ENCODE measurements at regions not wholly inside any gene's neighbourhood (a gene's known extent, or its start where the extent isn't known, plus 50 kb on each side); places are given as distances from the start of the nearest gene placed in this dataset.
"Not testable (repeated sequence)": the region's sequence is repeated elsewhere in the genome, so short reads cannot be mapped to it uniquely, and the experiment has no call there.

DNA sequence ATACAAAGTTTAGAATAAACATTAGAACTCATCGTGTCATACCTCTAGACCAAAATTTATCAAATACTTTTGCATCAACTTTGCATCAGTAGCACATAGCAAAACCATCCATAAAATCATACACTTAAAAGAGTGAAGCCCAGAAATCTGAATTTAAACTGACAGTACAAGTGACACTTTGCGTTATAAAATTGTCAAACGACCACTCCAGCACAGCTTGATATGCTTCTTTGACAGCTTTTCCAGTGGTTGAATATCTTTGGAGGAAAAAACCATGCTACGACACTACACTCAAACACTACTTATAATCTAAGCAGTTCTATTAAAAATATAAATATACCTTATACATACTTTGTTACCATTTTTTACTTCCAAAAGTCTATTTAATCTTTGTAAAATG is 1644.4 kb downstream of the STIM2 start:
- 89% methylated on average over 4 of the region's 4 CpGs for WGBS, 2 donors
- Histone ChIP-seq H3K4me3 (no peak overlapping the region), H3K4me1 (no peaks in the 10 kb centered on the region), H3K27me3 (no peaks in the 10 kb centered on the region), H3K36me3 (no peaks in the 10 kb centered on the region), H3K27ac (no peak overlapping the region), H3K9me3 (no peaks in the 10 kb centered on the region)
- TF ChIP-seq EP300 (IDR thresholded peaks at IDR 0.05), result no peak
- no peak for TF ChIP-seq POLR2A (IDR thresholded peaks at IDR 0.05)
- TF ChIP-seq, protein P1, sequence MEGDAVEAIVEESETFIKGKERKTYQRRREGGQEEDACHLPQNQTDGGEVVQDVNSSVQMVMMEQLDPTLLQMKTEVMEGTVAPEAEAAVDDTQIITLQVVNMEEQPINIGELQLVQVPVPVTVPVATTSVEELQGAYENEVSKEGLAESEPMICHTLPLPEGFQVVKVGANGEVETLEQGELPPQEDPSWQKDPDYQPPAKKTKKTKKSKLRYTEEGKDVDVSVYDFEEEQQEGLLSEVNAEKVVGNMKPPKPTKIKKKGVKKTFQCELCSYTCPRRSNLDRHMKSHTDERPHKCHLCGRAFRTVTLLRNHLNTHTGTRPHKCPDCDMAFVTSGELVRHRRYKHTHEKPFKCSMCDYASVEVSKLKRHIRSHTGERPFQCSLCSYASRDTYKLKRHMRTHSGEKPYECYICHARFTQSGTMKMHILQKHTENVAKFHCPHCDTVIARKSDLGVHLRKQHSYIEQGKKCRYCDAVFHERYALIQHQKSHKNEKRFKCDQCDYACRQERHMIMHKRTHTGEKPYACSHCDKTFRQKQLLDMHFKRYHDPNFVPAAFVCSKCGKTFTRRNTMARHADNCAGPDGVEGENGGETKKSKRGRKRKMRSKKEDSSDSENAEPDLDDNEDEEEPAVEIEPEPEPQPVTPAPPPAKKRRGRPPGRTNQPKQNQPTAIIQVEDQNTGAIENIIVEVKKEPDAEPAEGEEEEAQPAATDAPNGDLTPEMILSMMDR (IDR thresholded peaks at IDR 0.05), result no peak
- DNase-seq (ENCODE audit: low spot score in 2 of 2), result no peak

DNA sequence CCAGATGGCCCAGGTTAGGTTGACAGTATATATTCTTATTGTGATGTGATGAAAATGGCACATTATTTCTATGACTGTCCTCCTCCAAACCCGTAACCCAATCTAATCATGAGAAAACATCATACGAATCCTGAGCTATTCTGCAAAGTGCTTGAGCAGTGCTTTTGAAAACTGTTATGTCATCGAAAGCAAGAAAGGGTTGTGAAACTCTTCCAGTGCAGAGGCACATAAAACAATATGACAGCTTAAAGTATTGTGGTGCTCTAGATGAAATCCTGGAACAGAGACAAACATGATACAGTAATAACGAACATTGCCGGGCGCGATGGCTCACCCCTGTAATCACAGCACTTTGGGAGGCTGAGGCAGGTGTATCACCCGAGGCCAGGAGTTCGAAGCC is 1648.0 kb downstream of the STIM2 start:
- no peaks in the 10 kb centered on the region for H3K27me3 ChIP-seq
- no peaks in the 10 kb centered on the region for H3K36me3 ChIP-seq
- WGBS, 2 donors, result 92 to 93% methylated on average over 9 of the region's 9 CpGs
- no peak for DNase-seq (ENCODE audit: low spot score in 2 of 2)
- no peak overlapping the region for H3K4me3 ChIP-seq
- TF ChIP-seq, protein P1 (IDR thresholded peaks at IDR 0.05), result no peak
- no peaks in the 10 kb centered on the region for H3K9me3 ChIP-seq
- no peaks in the 10 kb centered on the region for H3K4me1 ChIP-seq
- H3K27ac ChIP-seq, result no peak overlapping the region

DNA sequence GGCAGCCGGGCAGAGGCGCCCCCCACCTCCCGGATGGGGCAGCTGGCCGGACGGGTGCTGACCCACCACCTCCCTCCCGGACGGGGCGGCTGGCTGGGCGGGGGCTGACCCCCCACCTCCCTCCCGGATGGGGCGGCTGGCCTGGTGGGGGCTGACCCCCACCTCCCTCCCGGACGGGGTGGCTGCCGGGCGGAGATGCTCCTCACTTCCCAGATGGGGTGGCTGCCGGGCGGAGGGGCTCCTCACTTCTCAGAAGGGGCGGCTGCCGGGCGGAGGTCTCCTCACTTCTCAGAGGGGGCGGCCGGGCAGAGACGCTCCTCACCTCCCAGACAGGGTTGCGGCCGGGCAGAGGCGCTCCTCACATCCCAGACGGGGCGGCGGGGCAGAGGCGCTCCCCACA is 1654.1 kb downstream of the STIM2 start:
- not testable (repeated sequence) for H3K9me3 ChIP-seq; H3K4me3 ChIP-seq; H3K36me3 ChIP-seq; DNase-seq (ENCODE audit: low spot score in 2 of 2); H3K4me1 ChIP-seq; H3K27ac ChIP-seq; H3K27me3 ChIP-seq
- WGBS, 2 donors, result 96 to 100% methylated on average over 3 to 15 of the region's 30 CpGs

DNA sequence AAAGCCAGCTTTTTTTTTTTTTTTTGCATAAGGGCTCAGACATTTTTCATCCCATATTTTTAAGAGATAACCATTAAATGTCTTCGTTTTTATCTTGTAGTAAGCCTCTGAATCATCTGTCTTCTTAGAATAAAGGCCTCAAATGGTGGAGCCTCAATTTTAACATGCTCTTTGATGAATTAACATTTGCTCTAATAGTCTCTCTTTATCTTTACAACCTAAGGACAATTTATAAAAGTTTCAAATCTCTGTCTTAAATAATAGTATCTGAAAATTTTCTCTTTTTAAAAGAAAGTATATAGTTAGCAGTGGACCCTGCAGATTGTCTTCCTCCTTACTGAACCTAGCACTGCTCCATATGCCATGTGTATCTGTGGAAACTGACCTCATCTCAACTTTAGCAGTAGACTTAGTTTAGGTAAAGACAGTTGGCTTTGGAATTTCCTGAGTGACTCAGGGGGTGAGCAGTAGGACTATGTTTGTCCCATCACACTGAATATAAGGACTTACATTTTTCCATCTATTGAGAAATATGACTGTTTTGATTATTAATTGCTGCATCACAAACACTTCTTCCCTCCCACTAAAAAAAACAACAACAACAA is 1658.0 kb downstream of the STIM2 start:
- H3K4me1 ChIP-seq, result no peaks in the 10 kb centered on the region
- DNase-seq (ENCODE audit: low spot score in 2 of 2), result no peak
- H3K4me3 ChIP-seq, result no peak overlapping the region
- H3K27ac ChIP-seq, result no peak overlapping the region
- WGBS, 2 donors, result 68 to 85% methylated on average over 1 of the region's 1 CpG
- no peak for TF ChIP-seq POLR2A (IDR thresholded peaks at IDR 0.05)
- TF ChIP-seq EP300 (IDR thresholded peaks at IDR 0.05), result no peak
- TF ChIP-seq, protein P1 (IDR thresholded peaks at IDR 0.05), result no peak
- H3K9me3 ChIP-seq, result no peaks in the 10 kb centered on the region
- H3K36me3 ChIP-seq, result no peaks in the 10 kb centered on the region
- no peaks in the 10 kb centered on the region for H3K27me3 ChIP-seq

DNA sequence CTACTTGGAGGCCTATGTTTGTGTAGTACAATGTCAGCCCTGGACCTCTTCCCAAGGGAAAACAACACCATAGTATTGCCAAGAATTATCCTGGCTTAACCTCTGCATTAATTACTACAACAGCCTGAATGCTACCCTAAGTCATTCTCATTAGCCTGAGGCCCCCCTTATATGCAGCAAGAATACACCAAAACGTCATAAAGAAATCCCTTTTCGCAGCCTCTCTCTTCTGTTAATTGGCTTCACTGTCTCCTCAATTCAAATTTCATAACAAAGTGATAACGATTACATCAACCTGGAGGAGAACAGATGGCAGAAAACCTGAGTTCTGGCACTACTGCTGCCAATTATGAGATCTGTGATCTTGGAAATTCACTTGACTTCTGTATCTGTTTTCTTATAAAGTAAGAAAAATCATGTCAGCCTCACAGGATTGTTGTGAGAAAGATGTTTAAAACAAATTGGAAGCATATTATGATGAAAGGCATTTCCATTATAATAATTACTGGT is 1663.1 kb downstream of the STIM2 start:
- H3K4me3 ChIP-seq, result no peak overlapping the region
- no peaks in the 10 kb centered on the region for H3K36me3 ChIP-seq
- no peak for TF ChIP-seq EP300 (IDR thresholded peaks at IDR 0.05)
- TF ChIP-seq POLR2A (IDR thresholded peaks at IDR 0.05), result no peak
- TF ChIP-seq, protein P1 (IDR thresholded peaks at IDR 0.05), result no peak
- DNase-seq (ENCODE audit: low spot score in 2 of 2), result no peak
- no peaks in the 10 kb centered on the region for H3K27me3 ChIP-seq
- H3K4me1 ChIP-seq, result no peaks in the 10 kb centered on the region
- no peaks in the 10 kb centered on the region for H3K9me3 ChIP-seq
- no peak overlapping the region for H3K27ac ChIP-seq
- WGBS, 2 donors, result 72 to 79% methylated on average over 3 of the region's 3 CpGs

DNA sequence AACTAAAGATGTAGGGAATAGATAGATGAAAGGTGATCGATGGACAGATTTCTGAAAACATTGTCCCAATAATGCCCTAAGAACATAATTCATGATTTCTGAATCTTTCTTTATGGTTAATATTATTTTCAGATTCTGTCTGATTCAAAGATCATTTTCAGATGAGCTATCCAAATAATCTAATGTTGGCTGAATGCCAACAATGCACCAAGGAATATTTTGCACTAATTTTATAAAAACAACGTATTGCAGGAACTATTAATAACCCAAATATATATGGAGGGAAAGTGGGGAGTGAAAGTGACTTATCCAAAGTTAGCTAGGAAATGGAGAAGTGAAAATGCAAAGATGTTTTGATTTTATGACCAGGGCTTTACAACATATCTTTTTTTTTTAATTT is 1675.5 kb downstream of the STIM2 start:
- H3K4me1 ChIP-seq, result no peaks in the 10 kb centered on the region
- 62 to 73% methylated on average over 2 of the region's 2 CpGs for WGBS, 2 donors
- H3K9me3 ChIP-seq, result no peaks in the 10 kb centered on the region
- no peak overlapping the region for H3K4me3 ChIP-seq
- H3K27ac ChIP-seq, result no peak overlapping the region
- H3K27me3 ChIP-seq, result no peaks in the 10 kb centered on the region
- DNase-seq (ENCODE audit: low spot score in 2 of 2), result no peak
- TF ChIP-seq, protein P1 (IDR thresholded peaks at IDR 0.05), result no peak
- TF ChIP-seq EP300 (IDR thresholded peaks at IDR 0.05), result no peak
- TF ChIP-seq POLR2A (IDR thresholded peaks at IDR 0.05), result no peak
- H3K36me3 ChIP-seq, result no peaks in the 10 kb centered on the region

Measured in tibial nerve (tissue), 4 donors.